DOHH2 (cell line): ENCODE measurements at regions not wholly inside any gene's neighbourhood (a gene's known extent, or its start where the extent isn't known, plus 50 kb on each side); places are given as distances from the start of the nearest gene placed in this dataset.

Experiments
- EZH2phosphoT487 ChIP-seq: fragments of 200-600 bp; sonication (generic); IDR thresholded peaks from 2 replicates; pipeline ENCODE4 v1.6.1; 2017; ENCODE audit warnings: borderline replicate concordance, mild to moderate bottlenecking, antibody characterized with exemption, low read length, moderate library complexity, mixed read lengths
- TF ChIP-seq, protein P1 (sequence below): fragments of 200-600 bp; sonication (generic); IDR thresholded peaks from one replicate; pipeline ENCODE4 v1.5.1; 2014; ENCODE audit warnings: antibody characterized with exemption, mild to moderate bottlenecking, low read depth, low read length; ENCODE audit not compliant: poor library complexity, severe bottlenecking

DNA sequence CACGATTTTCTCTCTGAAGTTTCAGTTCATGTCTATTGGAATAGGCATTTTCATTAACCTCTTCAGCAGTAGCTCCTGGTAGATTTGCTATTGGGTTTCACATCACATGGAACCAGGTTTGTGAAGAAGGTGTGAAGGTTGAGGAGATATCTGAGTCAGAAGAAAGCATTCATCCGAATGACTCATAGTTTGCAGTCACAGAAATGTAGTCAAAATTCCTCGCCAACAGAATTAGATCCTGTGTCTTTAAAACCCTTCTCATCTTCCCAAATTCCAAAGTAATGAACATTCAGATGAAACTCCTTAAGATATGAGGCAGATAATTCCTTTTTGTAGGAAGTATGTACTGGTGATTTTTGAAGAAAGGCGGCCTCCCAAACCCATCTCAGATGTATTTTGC lies 125.0 kb upstream of the LARGE1 start:
- TF ChIP-seq, protein P1, sequence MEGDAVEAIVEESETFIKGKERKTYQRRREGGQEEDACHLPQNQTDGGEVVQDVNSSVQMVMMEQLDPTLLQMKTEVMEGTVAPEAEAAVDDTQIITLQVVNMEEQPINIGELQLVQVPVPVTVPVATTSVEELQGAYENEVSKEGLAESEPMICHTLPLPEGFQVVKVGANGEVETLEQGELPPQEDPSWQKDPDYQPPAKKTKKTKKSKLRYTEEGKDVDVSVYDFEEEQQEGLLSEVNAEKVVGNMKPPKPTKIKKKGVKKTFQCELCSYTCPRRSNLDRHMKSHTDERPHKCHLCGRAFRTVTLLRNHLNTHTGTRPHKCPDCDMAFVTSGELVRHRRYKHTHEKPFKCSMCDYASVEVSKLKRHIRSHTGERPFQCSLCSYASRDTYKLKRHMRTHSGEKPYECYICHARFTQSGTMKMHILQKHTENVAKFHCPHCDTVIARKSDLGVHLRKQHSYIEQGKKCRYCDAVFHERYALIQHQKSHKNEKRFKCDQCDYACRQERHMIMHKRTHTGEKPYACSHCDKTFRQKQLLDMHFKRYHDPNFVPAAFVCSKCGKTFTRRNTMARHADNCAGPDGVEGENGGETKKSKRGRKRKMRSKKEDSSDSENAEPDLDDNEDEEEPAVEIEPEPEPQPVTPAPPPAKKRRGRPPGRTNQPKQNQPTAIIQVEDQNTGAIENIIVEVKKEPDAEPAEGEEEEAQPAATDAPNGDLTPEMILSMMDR = no peak
- TF ChIP-seq EZH2phosphoT487 = no peak
